HG03025 (cell line): ENCODE measurements at regions not wholly inside any gene's neighbourhood (a gene's known extent, or its start where the extent isn't known, plus 50 kb on each side); places are given as distances from the start of the nearest gene placed in this dataset.
"Not testable (repeated sequence)": the region's sequence is repeated elsewhere in the genome, so short reads cannot be mapped to it uniquely, and the experiment has no call there.

Experiments used
- ATAC-seq: cut with Tn5 transposase; IDR thresholded peaks from one replicate; pipeline ENCODE4 v1.9.1; 2021; ENCODE audit warnings: mild to moderate bottlenecking, moderate library complexity; ENCODE audit not compliant: unreplicated experiment, low FRiP score

DNA sequence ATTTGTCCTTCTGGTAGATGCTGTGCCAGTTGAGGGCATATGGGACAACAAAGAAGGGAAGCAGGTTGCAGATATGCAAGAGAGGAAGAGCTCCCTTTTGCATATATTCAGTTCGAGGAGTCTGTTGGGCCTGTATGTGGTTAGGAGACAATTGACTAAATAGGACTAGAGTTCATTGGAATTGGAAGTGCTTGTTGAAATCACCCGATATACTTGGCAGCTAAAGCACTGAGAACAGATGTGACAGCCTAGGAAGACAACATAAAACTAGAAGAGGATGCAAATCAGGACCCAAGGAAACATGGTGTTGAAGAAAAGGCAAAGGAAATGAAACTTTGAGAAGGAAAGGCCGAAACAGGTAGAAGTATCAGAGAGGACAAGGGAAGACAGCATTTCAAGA, 215.2 kb upstream of the P2RY1 start:
- ATAC-seq = no peak

DNA sequence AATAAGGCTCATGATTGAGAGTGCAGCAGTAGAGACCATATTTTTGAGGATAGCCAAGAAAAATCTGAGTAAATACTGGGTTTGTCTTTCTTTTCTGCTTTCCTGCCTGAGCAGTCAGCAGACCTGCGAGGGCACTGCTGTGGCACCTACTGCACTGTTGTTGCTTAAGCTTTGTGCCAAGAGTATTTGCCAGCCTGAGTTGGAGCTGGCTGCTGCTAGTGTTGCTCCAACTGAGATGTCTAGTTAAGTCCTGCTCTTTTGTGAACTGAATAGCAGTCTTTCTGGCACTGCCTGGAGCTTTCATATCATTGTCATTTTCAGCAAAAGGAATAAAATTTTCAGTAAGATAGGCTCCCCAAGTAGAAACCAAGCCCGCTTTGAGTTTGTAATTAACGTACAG, 214.5 kb upstream of the P2RY1 start:
- ATAC-seq = no peak

DNA sequence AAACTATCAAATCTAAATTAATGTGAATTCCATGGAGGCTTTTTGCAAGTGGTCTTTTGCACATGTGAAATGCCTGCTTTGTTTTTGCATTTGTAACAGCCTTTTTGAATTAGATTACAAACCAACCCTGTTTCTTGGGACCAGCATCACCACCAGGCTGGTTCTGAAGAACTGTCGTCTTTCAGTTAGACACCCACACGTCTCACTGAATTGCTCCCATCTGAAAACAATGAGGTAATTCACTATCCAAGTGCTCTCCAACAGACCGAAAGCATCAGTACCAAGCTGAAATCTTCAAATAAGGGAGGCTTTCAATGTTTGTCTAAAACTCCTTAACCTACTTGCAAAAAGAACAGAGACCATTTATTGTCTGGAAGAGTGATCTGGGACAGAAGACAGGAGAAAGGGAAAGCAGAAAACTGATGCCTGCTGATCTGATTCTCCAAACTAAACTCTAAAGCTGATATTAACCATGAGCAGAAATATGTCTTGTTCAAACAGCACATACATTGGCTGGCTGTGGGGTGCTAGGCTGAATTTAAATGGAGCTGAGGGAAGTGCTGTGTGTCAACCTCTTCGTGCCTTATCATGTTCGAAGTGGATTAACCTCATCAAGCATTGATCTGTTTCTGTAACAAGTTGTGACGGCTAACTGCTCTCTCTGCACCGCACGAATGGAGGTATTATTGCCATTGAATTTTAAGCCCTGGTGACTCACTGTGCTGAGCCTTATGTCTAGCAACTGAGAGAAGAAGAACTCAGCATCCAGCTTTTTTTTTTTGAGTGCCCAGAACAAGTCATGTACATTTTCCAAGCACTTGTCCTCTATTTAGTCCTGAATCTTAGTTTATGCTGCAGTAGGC, 213.7 kb upstream of the P2RY1 start:
- no peak for ATAC-seq

DNA sequence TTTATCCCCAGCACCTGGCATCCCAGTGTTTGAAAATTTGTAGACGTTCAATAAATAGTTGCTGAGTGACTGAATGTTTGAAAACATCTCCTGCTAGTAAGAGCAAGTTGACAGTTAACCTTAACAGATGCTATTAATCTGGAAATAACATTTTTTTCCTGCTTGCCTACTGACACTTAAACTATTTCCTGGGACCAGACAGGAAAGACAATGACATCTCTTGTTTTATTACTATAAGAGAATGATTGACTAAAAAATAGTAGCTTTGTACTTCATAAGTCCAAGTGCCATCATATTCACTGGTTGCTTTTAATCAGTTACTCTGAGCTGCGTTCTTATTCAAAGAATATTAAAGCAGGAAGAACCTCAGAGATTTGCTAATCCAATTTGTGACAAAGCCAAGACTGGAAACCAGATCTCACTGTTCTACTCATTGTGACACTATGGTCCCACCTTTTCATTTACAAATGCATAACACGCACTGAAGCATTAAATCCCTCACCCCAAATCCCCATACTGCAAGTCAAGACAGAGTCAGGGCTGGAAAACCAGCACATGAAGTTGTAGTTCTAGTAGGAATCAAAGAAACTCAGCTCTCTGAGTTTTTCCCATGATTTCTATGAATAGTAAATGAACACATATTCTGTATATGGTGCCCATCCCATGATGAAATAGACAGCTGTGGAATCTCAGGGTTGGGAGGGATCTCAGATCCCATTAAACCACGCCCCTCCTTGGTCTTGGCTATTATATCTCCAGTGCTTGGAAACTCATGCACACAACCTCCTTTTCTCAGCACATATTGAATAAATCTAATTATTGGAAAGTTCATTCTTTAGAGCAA, 212.7 kb upstream of the P2RY1 start:
- no peak for ATAC-seq

DNA sequence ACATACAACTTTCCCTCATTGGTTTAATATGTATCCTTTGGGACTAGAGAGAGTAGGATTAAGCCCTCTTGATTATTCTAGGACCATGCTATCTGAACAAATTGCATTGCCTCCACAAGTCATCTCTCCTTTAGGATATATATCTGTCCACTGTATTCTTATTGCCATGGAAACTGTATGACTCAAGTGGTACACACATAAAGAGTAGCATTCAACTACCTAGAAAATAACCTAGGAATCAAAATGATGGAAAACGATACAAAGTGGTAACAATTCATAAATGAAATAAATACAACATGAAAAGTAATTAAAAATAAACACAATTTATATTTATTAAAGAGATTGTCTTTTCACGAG, 212.1 kb upstream of the P2RY1 start:
- ATAC-seq = no peak

DNA sequence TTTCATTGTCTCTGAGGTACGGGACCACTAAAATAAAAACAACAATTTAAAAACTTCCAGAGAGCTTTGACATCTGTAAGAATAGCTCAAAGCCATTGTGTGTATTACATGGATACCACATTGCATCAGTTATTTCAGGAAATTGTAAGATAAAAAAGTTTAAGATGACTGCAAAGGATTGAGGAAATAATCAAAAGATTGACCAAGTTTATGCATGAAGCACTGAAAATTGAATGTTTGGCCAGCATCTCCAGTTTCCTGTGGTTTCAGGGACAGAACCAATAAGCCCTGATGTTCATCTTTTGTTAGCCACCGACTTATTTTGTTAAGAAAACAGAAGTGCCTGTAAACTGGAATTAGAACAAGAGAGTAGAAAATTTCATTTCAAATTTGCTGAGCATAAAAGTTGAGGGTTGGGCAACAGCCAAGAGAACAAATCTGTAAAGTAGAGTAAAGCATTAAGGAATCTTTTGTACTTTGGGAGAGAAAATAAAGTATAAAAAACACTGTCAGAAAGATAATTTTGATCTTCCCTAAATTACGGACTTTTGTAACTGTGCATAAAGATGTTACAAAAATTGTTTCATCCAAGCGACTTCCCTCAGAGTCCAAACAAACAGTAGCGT, 211.5 kb upstream of the P2RY1 start:
- ATAC-seq = no peak

DNA sequence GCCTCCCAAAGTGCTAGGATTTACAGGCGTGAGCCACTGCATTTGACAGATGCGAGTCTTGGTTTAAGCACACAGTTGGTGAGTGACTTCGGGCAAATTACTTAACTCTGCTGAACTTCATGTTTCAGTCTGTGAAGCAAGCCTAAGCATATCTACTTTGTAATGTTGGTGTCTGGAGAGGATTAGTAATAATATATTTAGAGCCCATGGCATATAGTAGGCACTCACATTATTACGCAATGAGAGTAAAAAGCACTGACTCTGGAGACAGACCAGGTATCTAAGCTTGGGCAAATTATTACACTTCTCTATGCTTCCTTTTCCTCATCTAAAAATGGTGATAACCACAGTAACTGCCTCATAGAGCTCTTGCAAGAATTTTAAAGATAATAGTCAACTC, 208.7 kb upstream of the P2RY1 start:
- ATAC-seq = no peak

DNA sequence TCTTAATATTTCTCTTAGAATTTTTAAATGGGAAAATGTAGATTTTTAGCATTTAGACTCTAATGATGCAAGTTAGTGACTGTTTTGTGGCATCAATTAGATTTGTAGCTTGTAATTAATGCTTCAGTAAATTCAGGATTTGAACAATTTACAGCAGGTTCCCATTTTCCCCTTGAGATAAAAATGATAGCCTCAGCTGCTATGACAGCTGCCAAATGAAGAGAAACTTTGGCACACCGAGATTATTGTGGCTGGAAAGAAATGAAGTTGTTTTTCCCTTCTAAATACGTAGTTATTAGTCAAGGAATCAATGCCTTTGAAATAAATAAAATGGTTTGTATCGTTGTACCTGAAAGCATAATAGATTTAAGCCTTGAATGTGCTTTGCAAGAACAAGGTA, 206.4 kb upstream of the P2RY1 start:
- ATAC-seq = no peak

DNA sequence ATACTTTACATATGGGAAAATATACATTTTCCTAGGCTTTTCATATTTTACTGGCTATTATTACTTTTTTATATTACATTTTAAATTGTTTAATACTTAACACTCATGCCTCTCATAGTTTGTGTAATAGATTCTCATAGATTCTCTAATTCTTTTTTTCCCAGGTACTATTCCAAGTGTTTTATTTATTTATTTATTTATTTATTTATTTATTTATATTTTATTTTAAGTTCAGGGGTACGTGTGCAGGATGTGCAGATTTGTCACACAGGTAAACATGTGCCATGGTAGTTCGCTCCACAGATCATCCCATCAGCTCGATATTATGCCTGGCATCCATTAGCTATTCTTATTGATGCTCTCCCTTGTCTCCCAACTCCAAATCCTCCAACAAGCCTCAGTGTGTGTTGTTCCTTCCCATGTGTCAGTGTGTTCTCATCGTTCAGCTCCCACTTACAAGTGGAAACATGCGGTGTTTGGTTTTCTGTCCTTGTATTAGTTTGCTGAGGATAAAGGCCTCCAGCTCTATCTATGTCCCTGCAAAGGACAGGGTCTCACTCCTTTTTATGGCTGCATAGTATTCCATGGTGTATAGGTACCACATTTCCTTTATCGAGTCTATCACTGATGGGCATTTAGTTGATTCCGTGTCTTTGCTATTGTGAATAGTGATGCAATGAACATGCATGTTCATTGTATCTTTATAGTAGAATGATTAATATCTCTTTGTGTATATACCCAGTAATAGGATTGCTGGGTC, 205.4 kb upstream of the P2RY1 start:
- no peak for ATAC-seq

DNA sequence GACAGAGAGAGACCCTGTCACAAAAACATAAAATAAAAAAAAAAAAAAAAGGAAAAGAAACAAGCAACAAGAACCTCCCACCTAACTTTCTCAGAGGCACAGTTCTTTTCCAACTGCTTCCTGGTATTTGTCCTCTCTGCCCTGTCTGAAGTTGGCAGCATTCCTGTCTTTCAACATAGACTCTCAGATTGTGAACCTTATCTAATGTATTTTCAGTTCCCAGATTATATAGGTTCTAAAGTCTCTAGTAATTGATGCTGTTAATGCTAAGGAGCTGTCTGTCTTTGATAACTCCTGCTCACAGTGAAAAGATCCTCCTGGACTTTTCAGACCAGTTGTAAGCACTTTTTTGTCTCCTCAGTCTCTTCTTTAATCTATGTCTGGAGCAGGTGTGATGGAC, 199.5 kb upstream of the P2RY1 start:
- no peak for ATAC-seq

DNA sequence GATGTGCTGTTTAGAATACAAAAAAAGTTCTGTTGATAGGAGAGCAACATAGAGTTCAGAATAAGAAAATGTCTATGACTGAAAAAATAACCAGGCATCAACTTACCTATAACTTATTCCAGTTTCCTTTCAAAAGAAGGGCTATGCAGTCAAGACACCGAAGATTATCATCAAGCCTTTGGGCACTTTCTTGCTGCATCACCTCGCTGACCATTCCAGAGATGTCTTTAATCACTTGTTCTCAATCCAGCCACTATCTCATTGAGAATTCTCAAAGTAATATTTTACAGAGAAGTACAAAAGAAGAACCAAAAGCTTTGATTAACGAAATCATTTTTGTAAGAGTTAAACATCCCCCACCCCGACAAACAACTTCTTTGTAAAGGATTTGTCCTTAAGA, 198.3 kb upstream of the P2RY1 start:
- no peak for ATAC-seq

DNA sequence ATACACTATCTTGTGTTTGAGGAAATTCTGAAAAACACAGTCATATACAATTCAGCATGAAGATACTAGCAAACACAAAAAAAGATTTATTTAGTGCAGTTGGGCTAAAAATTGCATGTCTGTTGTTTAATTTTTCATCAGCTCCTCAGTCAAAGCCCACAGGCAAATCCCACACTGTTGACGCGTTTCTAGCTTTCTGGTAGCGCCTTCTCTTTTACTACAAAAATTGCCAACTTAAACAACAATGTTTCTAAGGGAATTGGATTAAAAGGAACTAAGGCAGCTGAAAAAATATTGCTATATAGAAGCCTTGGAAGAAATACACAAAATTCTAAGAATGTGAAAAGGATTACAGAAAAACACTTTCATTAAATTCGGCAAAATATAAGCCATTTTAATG, 196.7 kb upstream of the P2RY1 start:
- no peak for ATAC-seq

DNA sequence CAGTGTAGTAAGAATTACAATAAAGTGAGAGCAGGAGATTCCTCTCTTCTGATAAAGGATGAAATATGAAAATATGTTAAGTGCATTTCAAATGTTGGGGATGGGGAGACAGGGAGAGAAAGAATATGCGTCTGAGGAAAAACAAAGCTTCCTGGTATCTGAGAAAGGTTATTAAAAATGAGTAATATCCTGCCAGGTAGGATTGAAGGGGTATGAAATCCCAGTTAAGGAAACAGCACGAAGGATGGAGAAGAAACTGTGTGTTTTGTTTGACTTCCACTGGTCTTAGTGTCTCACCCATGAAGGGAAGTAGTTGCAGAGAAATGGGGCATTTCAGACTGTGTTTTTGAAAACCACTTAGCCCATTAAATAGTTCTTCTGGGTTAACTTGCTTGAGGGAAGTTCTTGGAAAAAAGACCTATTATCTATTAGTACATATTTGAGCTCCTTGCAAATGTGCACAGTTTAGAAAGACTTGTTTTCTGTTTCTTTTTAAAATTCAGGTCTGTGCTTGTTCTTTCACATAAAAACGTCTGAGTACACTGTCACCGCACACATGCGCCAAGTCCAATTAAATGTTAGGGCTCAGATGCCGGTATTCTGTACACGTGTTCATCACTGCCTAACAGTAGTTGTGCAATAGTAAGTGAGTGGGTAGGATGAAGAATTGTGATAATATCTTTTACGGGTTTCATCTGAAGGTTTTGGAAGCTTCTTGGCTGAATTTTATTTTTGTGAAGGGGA, 196.1 kb upstream of the P2RY1 start:
- no peak for ATAC-seq

DNA sequence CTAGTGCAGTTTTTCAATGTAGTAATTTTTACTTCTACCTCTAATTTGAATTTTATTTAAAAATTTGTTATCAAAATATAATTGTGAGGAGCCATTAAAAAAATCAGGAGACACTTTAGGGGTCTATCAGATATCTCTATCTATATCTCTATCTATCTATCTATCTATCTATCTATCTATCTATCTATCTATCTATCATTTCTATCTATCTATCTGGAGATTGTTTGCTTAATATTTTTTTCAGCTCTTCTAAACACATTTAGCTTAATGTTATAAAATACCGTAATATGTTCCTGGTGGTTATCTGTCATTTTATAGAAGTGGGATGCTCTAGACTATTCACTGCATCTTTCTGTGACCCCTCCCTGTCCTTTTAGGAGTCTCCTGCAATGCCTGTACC, 193.7 kb upstream of the P2RY1 start:
- ATAC-seq = no peak

DNA sequence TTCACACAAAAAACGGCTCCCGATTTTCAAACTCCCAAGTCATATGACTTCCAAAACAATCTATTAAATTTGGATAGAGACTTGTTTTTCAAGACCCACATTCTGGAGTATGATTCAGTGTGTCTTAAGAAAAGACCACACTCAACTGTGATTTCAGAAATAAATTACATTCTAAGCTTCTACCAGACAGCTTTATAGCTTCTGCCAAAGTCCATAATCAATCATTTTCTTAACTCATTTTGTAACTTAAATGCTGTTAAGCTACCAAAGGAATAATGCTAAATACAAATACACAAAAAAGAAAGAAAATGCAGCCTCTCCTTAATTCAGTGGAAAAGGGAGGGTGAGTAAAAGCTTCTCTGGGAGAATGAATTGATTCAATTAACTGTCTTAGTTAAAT, 192.3 kb upstream of the P2RY1 start:
- ATAC-seq = no peak

DNA sequence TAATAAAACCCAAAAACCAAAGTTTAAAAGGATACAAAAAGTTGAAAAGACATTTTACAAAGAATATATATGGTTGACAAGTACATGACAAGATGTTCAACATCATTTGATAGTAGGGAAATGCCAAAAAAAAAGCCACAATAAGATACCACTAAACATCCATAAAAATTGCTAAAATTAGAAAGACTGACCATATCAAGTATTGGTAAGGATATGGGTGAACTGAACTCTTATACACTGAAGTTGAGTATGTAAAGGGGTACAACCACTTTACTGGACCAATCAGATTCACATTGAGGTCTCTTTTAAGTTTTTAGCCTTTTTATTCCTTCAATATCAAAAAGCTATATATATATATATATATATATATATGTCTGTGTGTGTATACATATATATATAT, 190.5 kb upstream of the P2RY1 start:
- ATAC-seq = no peak

DNA sequence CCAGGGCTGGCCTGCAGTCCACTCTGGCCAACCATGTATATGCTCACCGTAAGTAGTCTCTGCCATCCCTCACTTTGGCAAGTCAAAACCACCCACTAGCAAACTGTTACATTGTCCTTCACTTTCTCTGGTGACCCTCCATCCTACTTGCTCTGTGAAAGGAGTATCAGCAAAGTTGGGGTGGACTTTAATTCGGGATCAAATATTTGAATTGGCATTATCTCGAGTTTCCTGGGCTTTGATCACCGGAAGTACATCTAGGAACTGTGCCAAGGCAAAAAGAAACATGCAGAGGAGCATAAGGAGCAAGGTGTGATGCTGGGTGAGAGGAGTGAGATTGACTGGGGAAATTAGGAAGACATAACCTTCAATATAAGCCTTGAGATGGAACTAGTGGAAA, 188.9 kb upstream of the P2RY1 start:
- ATAC-seq = no peak

DNA sequence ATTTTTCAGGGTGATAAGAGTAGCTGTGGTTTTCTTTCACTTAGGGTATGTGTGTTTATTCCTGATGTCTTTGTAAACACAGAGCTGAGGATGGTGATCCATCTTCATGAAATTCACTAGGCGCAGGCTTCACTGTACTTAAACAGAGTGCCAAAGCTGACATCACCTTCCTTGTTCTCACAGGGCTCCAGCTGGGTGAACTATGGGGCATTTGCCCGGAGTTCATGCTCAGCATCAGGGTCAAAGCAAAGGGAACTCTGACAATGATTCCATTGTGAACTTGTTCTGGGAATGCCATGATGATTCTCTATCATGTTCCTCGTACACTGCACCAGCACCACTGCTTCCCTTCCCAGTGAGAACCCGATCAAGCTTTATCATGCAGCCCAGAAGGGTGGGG, 184.8 kb upstream of the P2RY1 start:
- no peak for ATAC-seq

DNA sequence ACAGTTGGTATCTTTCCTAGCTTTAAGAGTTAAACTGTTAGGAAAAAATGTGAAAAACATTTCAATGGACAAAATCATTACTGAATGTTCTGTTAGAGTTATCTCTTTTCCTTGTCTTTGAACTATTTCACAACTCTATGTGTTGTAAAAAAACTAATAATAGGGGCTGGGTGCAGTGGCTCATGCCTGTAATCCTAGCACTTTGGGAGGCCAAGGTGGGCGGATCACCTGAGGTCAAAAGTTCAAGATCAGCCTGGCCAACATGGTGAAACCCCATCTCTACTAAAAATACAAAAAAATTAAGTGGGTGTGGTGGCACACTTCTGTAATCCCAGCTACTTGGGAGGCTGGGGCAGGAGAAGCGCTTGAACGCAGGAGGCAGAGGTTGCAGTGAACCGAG, 184.0 kb upstream of the P2RY1 start:
- ATAC-seq = not testable (repeated sequence)
